ENCODE measurements at regions not wholly inside any gene's neighbourhood (a gene's known extent, or its start where the extent isn't known, plus 50 kb on each side); places are given as distances from the start of the nearest gene placed in this dataset.

DNA sequence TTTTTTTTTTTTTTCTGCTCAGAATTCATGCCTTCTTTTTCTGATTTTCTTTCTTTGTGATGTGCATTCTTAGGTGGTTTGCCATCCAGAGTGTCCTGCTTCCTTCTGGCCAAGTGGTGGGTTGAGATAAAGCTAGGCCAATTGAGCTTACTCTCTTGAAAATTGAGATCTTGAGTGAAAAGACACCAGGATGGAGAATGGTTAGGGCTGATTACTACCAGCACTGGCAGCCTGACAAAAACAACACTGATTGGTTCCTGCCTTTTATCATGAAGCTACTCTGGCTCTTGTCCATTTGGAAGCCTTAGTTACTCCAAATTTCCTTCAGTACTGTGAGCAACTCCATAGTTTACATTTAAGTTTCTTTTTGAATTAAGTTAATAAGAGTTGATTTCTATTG lies 404.0 kb downstream of the PPARGC1A start:
- no peaks in the 10 kb centered on the region for H3K36me3 ChIP-seq
- H3K27ac ChIP-seq, result no peak overlapping the region
- TF ChIP-seq, protein P1, sequence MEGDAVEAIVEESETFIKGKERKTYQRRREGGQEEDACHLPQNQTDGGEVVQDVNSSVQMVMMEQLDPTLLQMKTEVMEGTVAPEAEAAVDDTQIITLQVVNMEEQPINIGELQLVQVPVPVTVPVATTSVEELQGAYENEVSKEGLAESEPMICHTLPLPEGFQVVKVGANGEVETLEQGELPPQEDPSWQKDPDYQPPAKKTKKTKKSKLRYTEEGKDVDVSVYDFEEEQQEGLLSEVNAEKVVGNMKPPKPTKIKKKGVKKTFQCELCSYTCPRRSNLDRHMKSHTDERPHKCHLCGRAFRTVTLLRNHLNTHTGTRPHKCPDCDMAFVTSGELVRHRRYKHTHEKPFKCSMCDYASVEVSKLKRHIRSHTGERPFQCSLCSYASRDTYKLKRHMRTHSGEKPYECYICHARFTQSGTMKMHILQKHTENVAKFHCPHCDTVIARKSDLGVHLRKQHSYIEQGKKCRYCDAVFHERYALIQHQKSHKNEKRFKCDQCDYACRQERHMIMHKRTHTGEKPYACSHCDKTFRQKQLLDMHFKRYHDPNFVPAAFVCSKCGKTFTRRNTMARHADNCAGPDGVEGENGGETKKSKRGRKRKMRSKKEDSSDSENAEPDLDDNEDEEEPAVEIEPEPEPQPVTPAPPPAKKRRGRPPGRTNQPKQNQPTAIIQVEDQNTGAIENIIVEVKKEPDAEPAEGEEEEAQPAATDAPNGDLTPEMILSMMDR (IDR thresholded peaks at IDR 0.05), result no peak
- TF ChIP-seq EP300 (IDR thresholded peaks at IDR 0.05; ENCODE audit: low read depth) (no peak), POLR2AphosphoS5 (IDR thresholded peaks at IDR 0.05) (no peak), POLR2A (IDR thresholded peaks at IDR 0.05) (no peak)
- intact Hi-C loops (cut with DNase I; ENCODE audit: low total_unique reads), result no loop called here
- no peaks in the 10 kb centered on the region for H3K4me1 ChIP-seq
- in situ Hi-C loops (cut with MboI; ENCODE audit: low pct_ligation_motif_present in 1 of 4, low pct_unique_long_range_greater_than_20kb in 1 of 4, low sequenced_read_pairs in 3 of 4), result no loop called here
- H3K4me3 ChIP-seq, result no peak overlapping the region
- H3K27me3 ChIP-seq, result no peaks in the 10 kb centered on the region
- no peaks in the 10 kb centered on the region for H3K9me3 ChIP-seq
- DNase-seq, result no peak

DNA sequence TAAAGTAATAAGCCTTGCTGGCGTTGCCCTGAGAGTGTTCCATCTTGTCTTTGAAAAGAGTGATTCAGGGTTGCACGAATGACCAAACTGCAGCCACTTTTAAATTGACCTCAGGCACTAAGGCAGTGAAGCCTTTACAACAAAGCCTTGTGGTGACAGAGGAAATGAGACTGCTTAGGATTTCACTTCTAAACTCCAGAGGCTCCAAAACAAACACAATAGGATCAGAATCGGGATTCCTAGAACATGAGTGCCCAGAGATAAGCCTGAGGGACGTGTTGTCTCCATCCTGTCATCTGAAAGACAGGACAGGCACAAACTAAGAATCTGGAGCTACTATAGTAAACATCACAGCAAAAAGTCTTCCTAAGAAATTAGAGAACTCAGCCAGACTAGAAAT lies 405.2 kb downstream of the PPARGC1A start:
- TF ChIP-seq EP300 (IDR thresholded peaks at IDR 0.05; ENCODE audit: low read depth) (no peak), POLR2AphosphoS5 (IDR thresholded peaks at IDR 0.05) (no peak), POLR2A (IDR thresholded peaks at IDR 0.05) (no peak)
- TF ChIP-seq, protein P1 (IDR thresholded peaks at IDR 0.05), result no peak
- in situ Hi-C loops (cut with MboI; ENCODE audit: low pct_ligation_motif_present in 1 of 4, low pct_unique_long_range_greater_than_20kb in 1 of 4, low sequenced_read_pairs in 3 of 4), result no loop called here

DNA sequence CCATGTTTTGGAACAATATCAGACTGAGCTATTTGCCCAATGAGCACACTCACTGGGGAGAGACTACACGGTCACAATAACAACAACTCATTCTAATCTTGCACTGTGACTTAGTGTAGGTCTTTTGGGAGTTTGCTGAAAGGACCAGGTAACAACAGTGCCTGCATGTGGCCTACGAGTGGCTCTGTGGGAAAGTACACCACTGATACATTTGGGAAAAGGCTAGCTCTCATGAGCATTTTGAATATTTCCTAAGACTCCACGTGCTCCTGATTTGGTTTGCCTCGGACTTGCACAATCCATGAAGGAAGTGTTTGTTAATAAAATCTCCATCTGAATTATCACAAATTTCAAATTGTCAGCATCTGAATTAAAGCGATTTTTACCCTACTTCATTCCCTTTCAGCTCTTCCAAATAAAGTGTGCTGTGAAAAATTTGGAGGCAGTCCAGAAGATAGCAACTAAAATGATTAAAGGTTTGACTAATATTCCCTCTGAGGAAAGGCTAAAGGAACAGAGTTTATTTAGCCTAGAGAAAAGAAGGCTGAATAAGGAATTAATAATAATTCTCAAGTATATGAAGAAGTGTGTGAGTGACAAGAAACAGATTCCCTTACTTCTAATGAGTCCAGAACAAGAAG lies 406.4 kb downstream of the PPARGC1A start:
- Histone ChIP-seq H3K27ac (no peak overlapping the region), H3K4me3 (no peak overlapping the region), H3K9me3 (no peaks in the 10 kb centered on the region), H3K36me3 (no peaks in the 10 kb centered on the region), H3K4me1 (no peaks in the 10 kb centered on the region), H3K27me3 (no peaks in the 10 kb centered on the region)
- in situ Hi-C loops (cut with MboI; ENCODE audit: low pct_ligation_motif_present in 1 of 4, low pct_unique_long_range_greater_than_20kb in 1 of 4, low sequenced_read_pairs in 3 of 4), result no loop called here
- intact Hi-C loops (cut with DNase I; ENCODE audit: low total_unique reads), result no loop called here
- no peak for DNase-seq
- no peak for TF ChIP-seq EP300 (IDR thresholded peaks at IDR 0.05; ENCODE audit: low read depth)
- TF ChIP-seq, protein P1 (IDR thresholded peaks at IDR 0.05), result no peak
- no peak for TF ChIP-seq POLR2AphosphoS5 (IDR thresholded peaks at IDR 0.05)
- no peak for TF ChIP-seq POLR2A (IDR thresholded peaks at IDR 0.05)
- 69 to 80% methylated on average over 5 of the region's 5 CpGs for WGBS, 2 donors (ENCODE audit: low coverage in 1 of 2)

More for the DNA sequence above, 405.2 kb downstream of the PPARGC1A start:
- no peak overlapping the region for H3K4me3 ChIP-seq
- no peaks in the 10 kb centered on the region for H3K9me3 ChIP-seq
- no peaks in the 10 kb centered on the region for H3K27me3 ChIP-seq
- no peak for DNase-seq
- intact Hi-C loops (cut with DNase I; ENCODE audit: low total_unique reads), result no loop called here
- no peak overlapping the region for H3K27ac ChIP-seq
- WGBS, 2 donors (ENCODE audit: low coverage in 1 of 2), result 37 to 39% methylated on average over 3 to 4 of the region's 4 CpGs
- H3K4me1 ChIP-seq, result no peaks in the 10 kb centered on the region
- H3K36me3 ChIP-seq, result no peaks in the 10 kb centered on the region

DNA sequence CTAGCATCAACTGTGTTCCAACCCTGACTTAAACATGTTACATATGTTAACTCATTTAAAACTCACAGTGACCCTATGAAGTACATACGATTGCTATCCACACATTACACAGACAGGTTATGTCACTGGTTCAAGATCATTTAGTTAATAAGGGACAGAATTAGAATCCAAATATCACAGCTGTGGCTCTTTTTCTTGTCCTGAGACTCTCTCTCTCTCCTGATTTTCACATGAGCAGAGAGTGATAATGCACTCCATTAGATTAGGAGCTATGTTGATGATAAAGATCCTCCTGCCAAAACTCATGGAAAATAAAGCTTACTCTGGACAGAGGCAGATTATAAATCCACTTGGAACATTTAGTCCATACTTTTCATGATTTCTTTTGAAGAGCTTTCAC lies 408.3 kb downstream of the PPARGC1A start:
- no peak for TF ChIP-seq EP300 (IDR thresholded peaks at IDR 0.05; ENCODE audit: low read depth)
- TF ChIP-seq, protein P1 (IDR thresholded peaks at IDR 0.05), result no peak
- no peak for TF ChIP-seq POLR2AphosphoS5 (IDR thresholded peaks at IDR 0.05)
- TF ChIP-seq POLR2A (IDR thresholded peaks at IDR 0.05), result no peak
- in situ Hi-C loops (cut with MboI; ENCODE audit: low pct_ligation_motif_present in 1 of 4, low pct_unique_long_range_greater_than_20kb in 1 of 4, low sequenced_read_pairs in 3 of 4) (no loop called here), intact Hi-C loops (cut with DNase I; ENCODE audit: low total_unique reads) (no loop called here)
- H3K4me1 ChIP-seq, result no peaks in the 10 kb centered on the region
- WGBS, 2 donors (ENCODE audit: low coverage in 1 of 2), result 83 to 86% methylated on average over 1 of the region's 1 CpG
- no peak for DNase-seq
- H3K9me3 ChIP-seq, result no peaks in the 10 kb centered on the region
- H3K27ac ChIP-seq, result no peak overlapping the region
- no peaks in the 10 kb centered on the region for H3K36me3 ChIP-seq
- no peak overlapping the region for H3K4me3 ChIP-seq
- H3K27me3 ChIP-seq, result no peaks in the 10 kb centered on the region

Measured in transverse colon (tissue), 4 donors.